GM23338 (cell line): ENCODE measurements at regions not wholly inside any gene's neighbourhood (a gene's known extent, or its start where the extent isn't known, plus 50 kb on each side); places are given as distances from the start of the nearest gene placed in this dataset.

ENCODE experiments used
- CREB1 ChIP-seq: fragments of 250-450 bp; sonication (Bioruptor Pico); IDR thresholded peaks from 2 replicates; pipeline ENCODE4 v1.5.0; 2020; ENCODE audit warnings: low read depth, mild to moderate bottlenecking, moderate library complexity
- EZH2 ChIP-seq: fragments of 200-600 bp; sonication (generic); IDR thresholded peaks from one replicate; pipeline ENCODE4 v1.8.0; 2017; ENCODE audit warnings: antibody characterized with exemption, mild to moderate bottlenecking, low read depth; ENCODE audit not compliant: unreplicated experiment
- EZH2phosphoT487 ChIP-seq: fragments of 200-600 bp; sonication (generic); IDR thresholded peaks from one replicate; pipeline ENCODE4 v1.8.1; 2018; ENCODE audit warnings: antibody characterized with exemption; ENCODE audit not compliant: unreplicated experiment
- JUNB ChIP-seq: IDR thresholded peaks from one replicate; pipeline ENCODE4 v1.6.1; 2016; ENCODE audit warnings: antibody characterized with exemption; ENCODE audit not compliant: unreplicated experiment
- POLR2AphosphoS5 ChIP-seq: IDR thresholded peaks from 2 replicates; pipeline ENCODE4 v1.6.1; 2016; ENCODE audit warnings: antibody characterized with exemption, low read depth
- ZNF114 ChIP-seq: fragments of 250-450 bp; sonication (Bioruptor Pico); IDR thresholded peaks from 2 replicates; pipeline ENCODE4 v1.5.0; 2020; ENCODE audit warnings: mild to moderate bottlenecking, moderate library complexity
- TF ChIP-seq, protein P1 (sequence below), 2 experiments: fragments of 200-600 bp in 1 of 2; sonication (generic) in 1 of 2; conservative IDR thresholded peaks; 2 replicates each; pipeline versions ENCODE4 v1.5.1 to v1.6.1; 2016 to 2017; ENCODE audit warnings: antibody characterized with exemption in 2 of 2, low read depth in 2 of 2, mild to moderate bottlenecking in 2 of 2, moderate library complexity in 1 of 2
- TF ChIP-seq, protein P2 (sequence below): IDR thresholded peaks from one replicate; pipeline ENCODE4 v1.6.1; 2018; ENCODE audit warnings: antibody characterized with exemption; ENCODE audit not compliant: unreplicated experiment
- TF ChIP-seq, protein P3 (sequence below): IDR thresholded peaks from 2 replicates; pipeline ENCODE4 v1.6.1; 2016; ENCODE audit warnings: antibody characterized with exemption

- TF ChIP-seq, protein P1, sequence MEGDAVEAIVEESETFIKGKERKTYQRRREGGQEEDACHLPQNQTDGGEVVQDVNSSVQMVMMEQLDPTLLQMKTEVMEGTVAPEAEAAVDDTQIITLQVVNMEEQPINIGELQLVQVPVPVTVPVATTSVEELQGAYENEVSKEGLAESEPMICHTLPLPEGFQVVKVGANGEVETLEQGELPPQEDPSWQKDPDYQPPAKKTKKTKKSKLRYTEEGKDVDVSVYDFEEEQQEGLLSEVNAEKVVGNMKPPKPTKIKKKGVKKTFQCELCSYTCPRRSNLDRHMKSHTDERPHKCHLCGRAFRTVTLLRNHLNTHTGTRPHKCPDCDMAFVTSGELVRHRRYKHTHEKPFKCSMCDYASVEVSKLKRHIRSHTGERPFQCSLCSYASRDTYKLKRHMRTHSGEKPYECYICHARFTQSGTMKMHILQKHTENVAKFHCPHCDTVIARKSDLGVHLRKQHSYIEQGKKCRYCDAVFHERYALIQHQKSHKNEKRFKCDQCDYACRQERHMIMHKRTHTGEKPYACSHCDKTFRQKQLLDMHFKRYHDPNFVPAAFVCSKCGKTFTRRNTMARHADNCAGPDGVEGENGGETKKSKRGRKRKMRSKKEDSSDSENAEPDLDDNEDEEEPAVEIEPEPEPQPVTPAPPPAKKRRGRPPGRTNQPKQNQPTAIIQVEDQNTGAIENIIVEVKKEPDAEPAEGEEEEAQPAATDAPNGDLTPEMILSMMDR (conservative IDR thresholded peaks at IDR 0.05; ENCODE audit: low read depth in 2 of 2), result no peak
- TF ChIP-seq CREB1 (no peak), EZH2 (no peak), ZNF114 (CRISPR knock-in tag) (no peak), EZH2phosphoT487 (no peak), POLR2AphosphoS5 (no peak), JUNB (no peak)
- TF ChIP-seq, protein P2, sequence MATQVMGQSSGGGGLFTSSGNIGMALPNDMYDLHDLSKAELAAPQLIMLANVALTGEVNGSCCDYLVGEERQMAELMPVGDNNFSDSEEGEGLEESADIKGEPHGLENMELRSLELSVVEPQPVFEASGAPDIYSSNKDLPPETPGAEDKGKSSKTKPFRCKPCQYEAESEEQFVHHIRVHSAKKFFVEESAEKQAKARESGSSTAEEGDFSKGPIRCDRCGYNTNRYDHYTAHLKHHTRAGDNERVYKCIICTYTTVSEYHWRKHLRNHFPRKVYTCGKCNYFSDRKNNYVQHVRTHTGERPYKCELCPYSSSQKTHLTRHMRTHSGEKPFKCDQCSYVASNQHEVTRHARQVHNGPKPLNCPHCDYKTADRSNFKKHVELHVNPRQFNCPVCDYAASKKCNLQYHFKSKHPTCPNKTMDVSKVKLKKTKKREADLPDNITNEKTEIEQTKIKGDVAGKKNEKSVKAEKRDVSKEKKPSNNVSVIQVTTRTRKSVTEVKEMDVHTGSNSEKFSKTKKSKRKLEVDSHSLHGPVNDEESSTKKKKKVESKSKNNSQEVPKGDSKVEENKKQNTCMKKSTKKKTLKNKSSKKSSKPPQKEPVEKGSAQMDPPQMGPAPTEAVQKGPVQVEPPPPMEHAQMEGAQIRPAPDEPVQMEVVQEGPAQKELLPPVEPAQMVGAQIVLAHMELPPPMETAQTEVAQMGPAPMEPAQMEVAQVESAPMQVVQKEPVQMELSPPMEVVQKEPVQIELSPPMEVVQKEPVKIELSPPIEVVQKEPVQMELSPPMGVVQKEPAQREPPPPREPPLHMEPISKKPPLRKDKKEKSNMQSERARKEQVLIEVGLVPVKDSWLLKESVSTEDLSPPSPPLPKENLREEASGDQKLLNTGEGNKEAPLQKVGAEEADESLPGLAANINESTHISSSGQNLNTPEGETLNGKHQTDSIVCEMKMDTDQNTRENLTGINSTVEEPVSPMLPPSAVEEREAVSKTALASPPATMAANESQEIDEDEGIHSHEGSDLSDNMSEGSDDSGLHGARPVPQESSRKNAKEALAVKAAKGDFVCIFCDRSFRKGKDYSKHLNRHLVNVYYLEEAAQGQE, result no peak
- TF ChIP-seq, protein P3, sequence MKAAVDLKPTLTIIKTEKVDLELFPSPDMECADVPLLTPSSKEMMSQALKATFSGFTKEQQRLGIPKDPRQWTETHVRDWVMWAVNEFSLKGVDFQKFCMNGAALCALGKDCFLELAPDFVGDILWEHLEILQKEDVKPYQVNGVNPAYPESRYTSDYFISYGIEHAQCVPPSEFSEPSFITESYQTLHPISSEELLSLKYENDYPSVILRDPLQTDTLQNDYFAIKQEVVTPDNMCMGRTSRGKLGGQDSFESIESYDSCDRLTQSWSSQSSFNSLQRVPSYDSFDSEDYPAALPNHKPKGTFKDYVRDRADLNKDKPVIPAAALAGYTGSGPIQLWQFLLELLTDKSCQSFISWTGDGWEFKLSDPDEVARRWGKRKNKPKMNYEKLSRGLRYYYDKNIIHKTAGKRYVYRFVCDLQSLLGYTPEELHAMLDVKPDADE, result no peak
Observed at GRCh38 chr3:89876116-89876515, 768.7 kb downstream of the EPHA3 start.
